Activated CD8-positive, alpha-beta T cell treated with anti-CD3 and anti-CD28 coated beads for 36 hours (primary cell): ENCODE measurements at regions not wholly inside any gene's neighbourhood (a gene's known extent, or its start where the extent isn't known, plus 50 kb on each side); places are given as distances from the start of the nearest gene placed in this dataset.

Experiments used
- ATAC-seq: fragments of 200-7000 bp; cut with Tn5 transposase; one replicate; pipeline ENCODE4 v1.10.0; 2021; ENCODE audit warnings: mild to moderate bottlenecking, moderate library complexity
- CTCF ChIA-PET: fragments of 350-600 bp; sonication (Branson Sonifier 250); formaldehyde crosslinking; loops from one replicate; lab custom pipeline; 2021; ENCODE audit warnings: antibody characterized with exemption; lab: Charles Lee
- POLR2A ChIA-PET: fragments of 350-600 bp; sonication (Branson Sonifier 250); formaldehyde crosslinking; loops from one replicate; lab custom pipeline; 2021; ENCODE audit warnings: antibody characterized with exemption; lab: Charles Lee
- DNase-seq: peaks from one replicate; pipeline ENCODE4 v3.0.0-alpha.2; 2020
- H3K27ac Mint-ChIP-seq: one replicate; pipeline ENCODE4 v1.8.0; 2021; ENCODE audit warnings: mild to moderate bottlenecking, mixed read lengths
- H3K27me3 Mint-ChIP-seq: one replicate; pipeline ENCODE4 v1.8.0; 2021; ENCODE audit warnings: mixed read lengths
- H3K36me3 Mint-ChIP-seq: one replicate; pipeline ENCODE4 v1.8.0; 2021; ENCODE audit warnings: low read depth, mixed read lengths
- H3K4me1 Mint-ChIP-seq: one replicate; pipeline ENCODE4 v1.8.0; 2021; ENCODE audit warnings: low read depth, mixed read lengths
- H3K4me3 Mint-ChIP-seq: one replicate; pipeline ENCODE4 v1.8.0; 2021; ENCODE audit warnings: mild to moderate bottlenecking, moderate library complexity, mixed read lengths
- H3K9me3 Mint-ChIP-seq: one replicate; pipeline ENCODE4 v1.8.0; 2021; ENCODE audit warnings: mixed read lengths
- CTCF ChIP-seq: fragments of 200-600 bp; IDR thresholded peaks from one replicate; pipeline ENCODE4 v1.8.0; 2022; ENCODE audit warnings: antibody characterized with exemption, mild to moderate bottlenecking
- intact Hi-C: fragments of 100-400 bp; cut with micrococcal nuclease; formaldehyde crosslinking; loops from one replicate; pipeline ENCODE4 v1.10.0; 2022

- CTCF ChIA-PET, result no interaction called here
- Mint-ChIP-seq H3K9me3 (no peaks in the 10 kb centered on the region), H3K27me3 (peaks cover 18% of the 10 kb centered on the region), H3K27ac (no peak overlapping the region), H3K4me3 (no peak overlapping the region), H3K36me3 (no peaks in the 10 kb centered on the region), H3K4me1 (peaks cover 11% of the 10 kb centered on the region)
- TF ChIP-seq CTCF, result no peak
- DNase-seq (no peak), ATAC-seq (no peak)
- POLR2A ChIA-PET, result interaction anchor here (1.3 kb wide), 1 partner anchor 16 kb away, joined by 4 read pairs; no protein-coding TSS in a partner anchor
- intact Hi-C loops, result no loop called here
Measured at GRCh38 chr9:129442803-129443511, 177.9 kb downstream of the C9orf50 start.

GRCh38 chr9:129441852-129442251 is 179.0 kb downstream of the C9orf50 start:
- Mint-ChIP-seq H3K27me3 (peaks cover 25% of the 10 kb centered on the region), H3K9me3 (no peaks in the 10 kb centered on the region), H3K27ac (no peak overlapping the region), H3K4me3 (no peak overlapping the region), H3K36me3 (no peaks in the 10 kb centered on the region), H3K4me1 (peaks cover 18% of the 10 kb centered on the region)
- DNase-seq (no peak), ATAC-seq (no peak)
- TF ChIP-seq CTCF, result no peak
- intact Hi-C loops, result no loop called here
- ChIA-PET CTCF (no interaction called here), POLR2A (no interaction called here)

GRCh38 chr9:129440435-129441186 is 180.3 kb downstream of the C9orf50 start:
- no peak overlapping the region for H3K4me3 Mint-ChIP-seq
- H3K4me1 Mint-ChIP-seq, result peaks cover 21% of the 10 kb centered on the region
- H3K9me3 Mint-ChIP-seq, result no peaks in the 10 kb centered on the region
- peaks cover 35% of the 10 kb centered on the region for H3K27me3 Mint-ChIP-seq
- DNase-seq (no peak), ATAC-seq (no peak)
- intact Hi-C loops, result no loop called here
- TF ChIP-seq CTCF, result no peak
- CTCF ChIA-PET, result interaction anchor here (0.7 to 1.1 kb wide), 2 partner anchors 49 to 304 kb away, joined by 3 read pairs; no protein-coding TSS in a partner anchor
- POLR2A ChIA-PET, result interaction anchor here (1.7 kb wide), 1 partner anchor 18 kb away, joined by 4 read pairs; no protein-coding TSS in a partner anchor
- H3K36me3 Mint-ChIP-seq, result no peaks in the 10 kb centered on the region
- no peak overlapping the region for H3K27ac Mint-ChIP-seq

- ChIA-PET POLR2A (no interaction called here), CTCF (no interaction called here)
- peaks cover 35% of the 10 kb centered on the region for H3K27me3 Mint-ChIP-seq
- intact Hi-C loops, result no loop called here
- no peaks in the 10 kb centered on the region for H3K36me3 Mint-ChIP-seq
- ATAC-seq (no peak), DNase-seq (no peak)
- TF ChIP-seq CTCF, result no peak
- no peak overlapping the region for H3K27ac Mint-ChIP-seq
- H3K4me1 Mint-ChIP-seq, result peaks cover 21% of the 10 kb centered on the region
- no peak overlapping the region for H3K4me3 Mint-ChIP-seq
- H3K9me3 Mint-ChIP-seq, result no peaks in the 10 kb centered on the region
Measured at GRCh38 chr9:129439242-129439641, 181.7 kb downstream of the C9orf50 start.
